Adrenal gland (tissue), 5 donors: ENCODE measurements at regions not wholly inside any gene's neighbourhood (a gene's known extent, or its start where the extent isn't known, plus 50 kb on each side); places are given as distances from the start of the nearest gene placed in this dataset.

Source experiments
- CTCF ChIP-seq, 6 experiments: fragments of 450-650 bp in 4 of 6; fragments of 200-600 bp in 2 of 6; sonication (generic) in 1 of 6; IDR thresholded peaks; 1 replicate in 5 of 6; 2 replicates in 1 of 6; pipeline versions ENCODE4 v1.5.1 to v1.8.0; 2016 to 2021; ENCODE audit warnings: antibody characterized with exemption in 6 of 6, mild to moderate bottlenecking in 2 of 6, moderate library complexity in 1 of 6
- POLR2A ChIP-seq, 2 donors: fragments of 450-650 bp; IDR thresholded peaks; one replicate each; pipeline ENCODE4 v1.6.1; 2017; ENCODE audit warnings: antibody characterized with exemption in 2 of 2, mild to moderate bottlenecking in 2 of 2, moderate library complexity in 1 of 2
- donor health status: DM: no; HTN: no; CAD: no.

- TF ChIP-seq CTCF (IDR thresholded peaks at IDR 0.05) (no peak), POLR2A (IDR thresholded peaks at IDR 0.05) (no peak)
Observed at GRCh38 chr4:129623233-129623875, 527.4 kb downstream of the C4orf33 start.
